Gastroesophageal sphincter (tissue), 3 donors: ENCODE measurements at regions not wholly inside any gene's neighbourhood (a gene's known extent, or its start where the extent isn't known, plus 50 kb on each side); places are given as distances from the start of the nearest gene placed in this dataset.

ENCODE experiments used
- CTCF ChIP-seq, 4 experiments: fragments of 200-600 bp in 2 of 4; fragments of 450-650 bp in 2 of 4; sonication (generic) in 1 of 4; IDR thresholded peaks; one replicate each; pipeline ENCODE4 v1.5.1; 2017 to 2019; ENCODE audit warnings: antibody characterized with exemption in 4 of 4, mild to moderate bottlenecking in 2 of 4, moderate library complexity in 2 of 4
- POLR2A ChIP-seq, 2 donors: fragments of 450-650 bp; IDR thresholded peaks; one replicate each; pipeline ENCODE4 v1.6.1; 2017; ENCODE audit warnings: antibody characterized with exemption in 2 of 2, mild to moderate bottlenecking in 2 of 2, moderate library complexity in 1 of 2

GRCh38 chr16:74199066-74199841, 97.4 kb upstream of the PSMD7 start:
- TF ChIP-seq POLR2A (IDR thresholded peaks at IDR 0.05), result no peak
- no peak for TF ChIP-seq CTCF (IDR thresholded peaks at IDR 0.05)
